HEK293 (cell line): ENCODE measurements at regions not wholly inside any gene's neighbourhood (a gene's known extent, or its start where the extent isn't known, plus 50 kb on each side); places are given as distances from the start of the nearest gene placed in this dataset.

Experiments used
- CTCF ChIA-PET: fragments of 350-600 bp; formaldehyde crosslinking; extraction: SDS; loops from one replicate; lab custom pipeline; 2021; ENCODE audit warnings: antibody characterized with exemption; lab: Yijun Ruan, JAX
- POLR2A ChIA-PET: fragments of 300-600 bp; formaldehyde crosslinking; extraction: SDS; loops from one replicate; lab custom pipeline; 2020; ENCODE audit warnings: antibody characterized with exemption, inconsistent platforms; lab: Yijun Ruan, JAX
- H3K27ac ChIP-seq: fragments of 200-500 bp; sonication (Bioruptor generic); 2 replicates; pipeline ENCODE4 v1.5.1; 2014; ENCODE audit warnings: low read depth, low read length, control low read depth, inconsistent platforms; ENCODE audit errors: extremely low read depth
- H3K36me3 ChIP-seq, 2 experiments: fragments of 200-500 bp in 1 of 2; sonication (Bioruptor generic) in 1 of 2; 1 replicate in 1 of 2; 2 replicates in 1 of 2; pipeline ENCODE4 v1.5.1; 2014 to 2017; ENCODE audit warnings: inconsistent platforms in 2 of 2, low read length in 2 of 2; ENCODE audit not compliant: control insufficient read depth in 2 of 2, insufficient read depth in 1 of 2
- H3K4me1 ChIP-seq: fragments of 200-500 bp; sonication (Bioruptor generic); 2 replicates; pipeline ENCODE4 v1.5.1; 2014; ENCODE audit warnings: mild to moderate bottlenecking, low read length, inconsistent platforms; ENCODE audit not compliant: control insufficient read depth, insufficient read depth
- H3K4me3 ChIP-seq: 2 replicates; pipeline ENCODE4 v1.5.1; 2011; ENCODE audit warnings: low read depth, mild to moderate bottlenecking, control low read depth, low read length, moderate library complexity
- H3K9me3 ChIP-seq: fragments of 200-500 bp; sonication (Bioruptor generic); 2 replicates; pipeline ENCODE4 v1.5.1; 2014; ENCODE audit warnings: low read depth, low read length, inconsistent platforms; ENCODE audit not compliant: control insufficient read depth, insufficient read depth
- KLF10 ChIP-seq: fragments of 450-650 bp; IDR thresholded peaks from 2 replicates; pipeline ENCODE4 v1.5.1; 2018; ENCODE audit warnings: missing biosample characterization, mild to moderate bottlenecking, missing genetic modification characterization
- RBAK ChIP-seq: fragments of 450-650 bp; formaldehyde crosslinking; IDR thresholded peaks from 2 replicates; pipeline ENCODE4 v1.5.1; 2016; ENCODE audit warnings: missing biosample characterization, missing genetic modification characterization
- REPIN1 ChIP-seq: fragments of 450-650 bp; formaldehyde crosslinking; IDR thresholded peaks from 2 replicates; pipeline ENCODE4 v1.5.1; 2017; ENCODE audit warnings: missing biosample characterization, missing genetic modification characterization, low read depth
- SP3 ChIP-seq: fragments of 450-650 bp; formaldehyde crosslinking; IDR thresholded peaks from 2 replicates; pipeline ENCODE4 v1.5.1; 2016; ENCODE audit warnings: missing biosample characterization, missing genetic modification characterization
- WT1 ChIP-seq: fragments of 450-650 bp; formaldehyde crosslinking; IDR thresholded peaks from 2 replicates; pipeline ENCODE4 v1.5.1; 2016; ENCODE audit warnings: missing biosample characterization, missing genetic modification characterization
- ZBTB1 ChIP-seq: fragments of 450-650 bp; formaldehyde crosslinking; IDR thresholded peaks from 2 replicates; pipeline ENCODE4 v1.5.1; 2016; ENCODE audit warnings: missing biosample characterization, missing genetic modification characterization
- ZIC2 ChIP-seq: fragments of 450-650 bp; formaldehyde crosslinking; IDR thresholded peaks from 2 replicates; pipeline ENCODE4 v1.5.1; 2016; ENCODE audit warnings: missing biosample characterization, missing genetic modification characterization
- ZNF138 ChIP-seq: fragments of 450-650 bp; formaldehyde crosslinking; IDR thresholded peaks from 2 replicates; pipeline ENCODE4 v1.5.1; 2016; ENCODE audit warnings: missing biosample characterization, missing genetic modification characterization, borderline replicate concordance
- ZNF146 ChIP-seq: fragments of 450-650 bp; formaldehyde crosslinking; IDR thresholded peaks from 2 replicates; pipeline ENCODE4 v1.5.1; 2016; ENCODE audit warnings: missing biosample characterization, missing genetic modification characterization
- ZNF175 ChIP-seq: fragments of 450-650 bp; formaldehyde crosslinking; IDR thresholded peaks from 2 replicates; pipeline ENCODE4 v1.5.1; 2016; ENCODE audit warnings: missing biosample characterization, missing genetic modification characterization
- ZNF223 ChIP-seq: fragments of 450-650 bp; formaldehyde crosslinking; IDR thresholded peaks from 2 replicates; pipeline ENCODE4 v1.5.1; 2016; ENCODE audit warnings: missing biosample characterization, missing genetic modification characterization
- ZNF248 ChIP-seq: fragments of 450-650 bp; formaldehyde crosslinking; IDR thresholded peaks from 2 replicates; pipeline ENCODE4 v1.5.1; 2017; ENCODE audit warnings: missing biosample characterization, missing genetic modification characterization
- ZNF37A ChIP-seq: fragments of 450-650 bp; IDR thresholded peaks from 2 replicates; pipeline ENCODE4 v1.5.1; 2018; ENCODE audit warnings: missing biosample characterization, missing genetic modification characterization
- ZNF391 ChIP-seq: fragments of 450-650 bp; formaldehyde crosslinking; IDR thresholded peaks from 2 replicates; pipeline ENCODE4 v1.5.1; 2016; ENCODE audit warnings: low read depth, missing biosample characterization, missing genetic modification characterization, borderline replicate concordance
- ZNF514 ChIP-seq: fragments of 450-650 bp; formaldehyde crosslinking; IDR thresholded peaks from 2 replicates; pipeline ENCODE4 v1.5.1; 2016; ENCODE audit warnings: missing biosample characterization, missing genetic modification characterization
- ZNF529 ChIP-seq: fragments of 450-650 bp; formaldehyde crosslinking; IDR thresholded peaks from 2 replicates; pipeline ENCODE4 v1.5.1; 2017; ENCODE audit warnings: missing genetic modification characterization, missing biosample characterization; ENCODE audit not compliant: insufficient replicate concordance
- ZNF544 ChIP-seq: fragments of 450-650 bp; formaldehyde crosslinking; IDR thresholded peaks from 2 replicates; pipeline ENCODE4 v1.5.0; 2017; ENCODE audit warnings: missing biosample characterization, missing genetic modification characterization
- ZNF561 ChIP-seq: fragments of 450-650 bp; IDR thresholded peaks from 2 replicates; pipeline ENCODE4 v1.5.1; 2018; ENCODE audit warnings: missing biosample characterization, missing genetic modification characterization, borderline replicate concordance
- ZNF585B ChIP-seq: fragments of 450-650 bp; formaldehyde crosslinking; IDR thresholded peaks from 2 replicates; pipeline ENCODE4 v1.5.1; 2016; ENCODE audit warnings: missing biosample characterization, missing genetic modification characterization
- ZNF600 ChIP-seq: fragments of 450-650 bp; formaldehyde crosslinking; IDR thresholded peaks from 2 replicates; pipeline ENCODE4 v1.5.1; 2016; ENCODE audit warnings: missing biosample characterization, missing genetic modification characterization
- ZNF701 ChIP-seq: fragments of 450-650 bp; formaldehyde crosslinking; IDR thresholded peaks from 2 replicates; pipeline ENCODE4 v1.5.1; 2016; ENCODE audit warnings: missing biosample characterization, missing genetic modification characterization
- ZNF76 ChIP-seq: fragments of 450-650 bp; formaldehyde crosslinking; IDR thresholded peaks from 2 replicates; pipeline ENCODE4; 2016; ENCODE audit warnings: low read depth, missing biosample characterization, missing genetic modification characterization, borderline replicate concordance
- ZNF837 ChIP-seq: fragments of 450-650 bp; formaldehyde crosslinking; IDR thresholded peaks from 2 replicates; pipeline ENCODE4 v1.5.1; 2016; ENCODE audit warnings: missing biosample characterization, missing genetic modification characterization
- ZXDB ChIP-seq: fragments of 450-650 bp; formaldehyde crosslinking; IDR thresholded peaks from 2 replicates; pipeline ENCODE4 v1.5.1; 2016; ENCODE audit warnings: missing biosample characterization, missing genetic modification characterization
- TF ChIP-seq, protein P1 (sequence below): fragments of 450-650 bp; formaldehyde crosslinking; IDR thresholded peaks from 2 replicates; pipeline ENCODE4 v1.5.1; 2016; ENCODE audit warnings: missing biosample characterization, missing genetic modification characterization, borderline replicate concordance
- TF ChIP-seq, protein P2 (sequence below): fragments of 450-650 bp; formaldehyde crosslinking; IDR thresholded peaks from 2 replicates; pipeline ENCODE4 v1.5.1; 2016; ENCODE audit warnings: missing biosample characterization, missing genetic modification characterization
- TF ChIP-seq, protein P3 (sequence below): fragments of 450-650 bp; formaldehyde crosslinking; IDR thresholded peaks from 2 replicates; pipeline ENCODE4 v1.5.1; 2016; ENCODE audit warnings: missing biosample characterization, missing genetic modification characterization

DNA sequence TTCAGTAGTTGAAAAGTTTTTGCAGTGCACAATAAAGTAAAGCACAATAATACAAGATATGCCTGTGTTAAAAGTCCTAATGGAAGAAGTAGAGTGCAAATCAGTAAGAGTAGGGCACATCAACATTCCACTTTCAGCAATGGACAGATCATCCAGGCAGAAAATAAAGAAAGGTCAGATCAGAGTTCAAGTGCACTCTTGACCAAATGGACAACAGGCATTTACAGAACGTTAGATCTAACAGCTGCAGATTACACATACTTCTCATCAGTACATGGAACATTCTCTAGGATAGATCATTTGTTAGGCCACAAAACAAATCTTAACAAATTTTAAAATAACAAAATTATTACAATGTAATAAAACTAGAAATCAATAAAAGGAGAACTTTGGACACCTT lies 1373.5 kb upstream of the PABPC4L start:
- no peak overlapping the region for H3K4me3 ChIP-seq
- no peak overlapping the region for H3K27ac ChIP-seq
- TF ChIP-seq ZNF175 (no peak), ZNF585B (tag by site-specific recombination) (no peak), ZNF37A (tag by site-specific recombination) (no peak), KLF10 (tag by site-specific recombination) (no peak), ZNF146 (tag by site-specific recombination) (no peak), ZNF138 (no peak), WT1 (tag by site-specific recombination) (no peak), ZNF600 (no peak), ZNF514 (tag by site-specific recombination) (no peak), RBAK (tag by site-specific recombination) (no peak), ZBTB1 (tag by site-specific recombination) (no peak), SP3 (tag by site-specific recombination) (no peak), ZNF529 (tag by site-specific recombination) (no peak), ZNF701 (tag by site-specific recombination) (no peak), ZNF561 (tag by site-specific recombination) (no peak), ZNF76 (tag by site-specific recombination) (no peak), ZNF248 (tag by site-specific recombination) (no peak)
- TF ChIP-seq, protein P1, sequence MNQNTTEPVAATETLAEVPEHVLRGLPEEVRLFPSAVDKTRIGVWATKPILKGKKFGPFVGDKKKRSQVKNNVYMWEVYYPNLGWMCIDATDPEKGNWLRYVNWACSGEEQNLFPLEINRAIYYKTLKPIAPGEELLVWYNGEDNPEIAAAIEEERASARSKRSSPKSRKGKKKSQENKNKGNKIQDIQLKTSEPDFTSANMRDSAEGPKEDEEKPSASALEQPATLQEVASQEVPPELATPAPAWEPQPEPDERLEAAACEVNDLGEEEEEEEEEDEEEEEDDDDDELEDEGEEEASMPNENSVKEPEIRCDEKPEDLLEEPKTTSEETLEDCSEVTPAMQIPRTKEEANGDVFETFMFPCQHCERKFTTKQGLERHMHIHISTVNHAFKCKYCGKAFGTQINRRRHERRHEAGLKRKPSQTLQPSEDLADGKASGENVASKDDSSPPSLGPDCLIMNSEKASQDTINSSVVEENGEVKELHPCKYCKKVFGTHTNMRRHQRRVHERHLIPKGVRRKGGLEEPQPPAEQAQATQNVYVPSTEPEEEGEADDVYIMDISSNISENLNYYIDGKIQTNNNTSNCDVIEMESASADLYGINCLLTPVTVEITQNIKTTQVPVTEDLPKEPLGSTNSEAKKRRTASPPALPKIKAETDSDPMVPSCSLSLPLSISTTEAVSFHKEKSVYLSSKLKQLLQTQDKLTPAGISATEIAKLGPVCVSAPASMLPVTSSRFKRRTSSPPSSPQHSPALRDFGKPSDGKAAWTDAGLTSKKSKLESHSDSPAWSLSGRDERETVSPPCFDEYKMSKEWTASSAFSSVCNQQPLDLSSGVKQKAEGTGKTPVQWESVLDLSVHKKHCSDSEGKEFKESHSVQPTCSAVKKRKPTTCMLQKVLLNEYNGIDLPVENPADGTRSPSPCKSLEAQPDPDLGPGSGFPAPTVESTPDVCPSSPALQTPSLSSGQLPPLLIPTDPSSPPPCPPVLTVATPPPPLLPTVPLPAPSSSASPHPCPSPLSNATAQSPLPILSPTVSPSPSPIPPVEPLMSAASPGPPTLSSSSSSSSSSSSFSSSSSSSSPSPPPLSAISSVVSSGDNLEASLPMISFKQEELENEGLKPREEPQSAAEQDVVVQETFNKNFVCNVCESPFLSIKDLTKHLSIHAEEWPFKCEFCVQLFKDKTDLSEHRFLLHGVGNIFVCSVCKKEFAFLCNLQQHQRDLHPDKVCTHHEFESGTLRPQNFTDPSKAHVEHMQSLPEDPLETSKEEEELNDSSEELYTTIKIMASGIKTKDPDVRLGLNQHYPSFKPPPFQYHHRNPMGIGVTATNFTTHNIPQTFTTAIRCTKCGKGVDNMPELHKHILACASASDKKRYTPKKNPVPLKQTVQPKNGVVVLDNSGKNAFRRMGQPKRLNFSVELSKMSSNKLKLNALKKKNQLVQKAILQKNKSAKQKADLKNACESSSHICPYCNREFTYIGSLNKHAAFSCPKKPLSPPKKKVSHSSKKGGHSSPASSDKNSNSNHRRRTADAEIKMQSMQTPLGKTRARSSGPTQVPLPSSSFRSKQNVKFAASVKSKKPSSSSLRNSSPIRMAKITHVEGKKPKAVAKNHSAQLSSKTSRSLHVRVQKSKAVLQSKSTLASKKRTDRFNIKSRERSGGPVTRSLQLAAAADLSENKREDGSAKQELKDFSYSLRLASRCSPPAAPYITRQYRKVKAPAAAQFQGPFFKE (tag by site-specific recombination): no peak
- H3K4me1 ChIP-seq: no peaks in the 10 kb centered on the region
- no peaks in the 10 kb centered on the region for H3K36me3 ChIP-seq
- H3K9me3 ChIP-seq: no peaks in the 10 kb centered on the region
- POLR2A ChIA-PET: no interaction called here
- CTCF ChIA-PET: no interaction called here

DNA sequence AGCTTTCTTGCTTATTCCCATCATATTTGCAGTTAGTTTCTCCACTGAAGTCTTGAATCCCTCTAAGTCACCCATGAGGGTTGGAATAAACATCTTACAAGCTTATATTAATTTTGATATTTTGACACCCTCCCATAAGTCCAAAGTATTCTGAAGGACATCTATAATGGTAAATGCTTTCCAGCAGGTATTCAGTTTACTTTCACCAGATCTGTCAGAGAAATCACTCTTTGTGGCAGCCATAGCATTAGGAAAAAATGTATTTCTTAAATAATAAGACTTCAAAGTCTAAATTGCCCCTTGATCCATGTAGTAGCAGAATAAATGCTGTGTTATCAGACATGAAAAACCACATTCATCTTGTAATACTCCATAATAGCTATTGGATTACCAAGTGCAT lies 1371.7 kb upstream of the PABPC4L start:
- H3K9me3 ChIP-seq: no peaks in the 10 kb centered on the region
- ChIA-PET CTCF (no interaction called here), POLR2A (no interaction called here)
- H3K27ac ChIP-seq: no peak overlapping the region
- no peaks in the 10 kb centered on the region for H3K36me3 ChIP-seq
- H3K4me3 ChIP-seq: no peak overlapping the region
- TF ChIP-seq ZIC2 (tag by site-specific recombination) (no peak), REPIN1 (tag by site-specific recombination) (no peak), ZNF146 (tag by site-specific recombination) (no peak), ZNF223 (tag by site-specific recombination) (no peak), ZNF138 (no peak), KLF10 (tag by site-specific recombination) (no peak), ZNF544 (tag by site-specific recombination) (no peak), ZXDB (no peak), ZNF391 (tag by site-specific recombination) (no peak), ZNF837 (tag by site-specific recombination) (no peak)
- TF ChIP-seq, protein P2, sequence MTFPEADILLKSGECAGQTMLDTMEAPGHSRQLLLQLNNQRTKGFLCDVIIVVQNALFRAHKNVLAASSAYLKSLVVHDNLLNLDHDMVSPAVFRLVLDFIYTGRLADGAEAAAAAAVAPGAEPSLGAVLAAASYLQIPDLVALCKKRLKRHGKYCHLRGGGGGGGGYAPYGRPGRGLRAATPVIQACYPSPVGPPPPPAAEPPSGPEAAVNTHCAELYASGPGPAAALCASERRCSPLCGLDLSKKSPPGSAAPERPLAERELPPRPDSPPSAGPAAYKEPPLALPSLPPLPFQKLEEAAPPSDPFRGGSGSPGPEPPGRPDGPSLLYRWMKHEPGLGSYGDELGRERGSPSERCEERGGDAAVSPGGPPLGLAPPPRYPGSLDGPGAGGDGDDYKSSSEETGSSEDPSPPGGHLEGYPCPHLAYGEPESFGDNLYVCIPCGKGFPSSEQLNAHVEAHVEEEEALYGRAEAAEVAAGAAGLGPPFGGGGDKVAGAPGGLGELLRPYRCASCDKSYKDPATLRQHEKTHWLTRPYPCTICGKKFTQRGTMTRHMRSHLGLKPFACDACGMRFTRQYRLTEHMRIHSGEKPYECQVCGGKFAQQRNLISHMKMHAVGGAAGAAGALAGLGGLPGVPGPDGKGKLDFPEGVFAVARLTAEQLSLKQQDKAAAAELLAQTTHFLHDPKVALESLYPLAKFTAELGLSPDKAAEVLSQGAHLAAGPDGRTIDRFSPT (tag by site-specific recombination): no peak
- TF ChIP-seq, protein P3, sequence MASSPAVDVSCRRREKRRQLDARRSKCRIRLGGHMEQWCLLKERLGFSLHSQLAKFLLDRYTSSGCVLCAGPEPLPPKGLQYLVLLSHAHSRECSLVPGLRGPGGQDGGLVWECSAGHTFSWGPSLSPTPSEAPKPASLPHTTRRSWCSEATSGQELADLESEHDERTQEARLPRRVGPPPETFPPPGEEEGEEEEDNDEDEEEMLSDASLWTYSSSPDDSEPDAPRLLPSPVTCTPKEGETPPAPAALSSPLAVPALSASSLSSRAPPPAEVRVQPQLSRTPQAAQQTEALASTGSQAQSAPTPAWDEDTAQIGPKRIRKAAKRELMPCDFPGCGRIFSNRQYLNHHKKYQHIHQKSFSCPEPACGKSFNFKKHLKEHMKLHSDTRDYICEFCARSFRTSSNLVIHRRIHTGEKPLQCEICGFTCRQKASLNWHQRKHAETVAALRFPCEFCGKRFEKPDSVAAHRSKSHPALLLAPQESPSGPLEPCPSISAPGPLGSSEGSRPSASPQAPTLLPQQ (tag by site-specific recombination): no peak
- no peaks in the 10 kb centered on the region for H3K4me1 ChIP-seq
